DOHH2 (cell line): ENCODE measurements at regions not wholly inside any gene's neighbourhood (a gene's known extent, or its start where the extent isn't known, plus 50 kb on each side); places are given as distances from the start of the nearest gene placed in this dataset.
"Not testable (repeated sequence)": the region's sequence is repeated elsewhere in the genome, so short reads cannot be mapped to it uniquely, and the experiment has no call there.

Experiments
- H3F3A ChIP-seq: fragments of 200-600 bp; sonication (generic), shearing (Covaris generic); 2 replicates; pipeline ENCODE4 v1.6.0; 2016; ENCODE audit warnings: antibody characterized with exemption, mild to moderate bottlenecking; ENCODE audit not compliant: control insufficient read depth, insufficient read depth
- H3K27ac ChIP-seq: fragments of 200-600 bp; sonication (generic); 2 replicates; pipeline ENCODE4 v1.5.1; 2014; ENCODE audit warnings: low read depth, mild to moderate bottlenecking, low read length, moderate library complexity
- H3K27me3 ChIP-seq: fragments of 200-600 bp; sonication (generic); 2 replicates; pipeline ENCODE4 v1.6.1; 2014; ENCODE audit warnings: mild to moderate bottlenecking, low read length, mixed read lengths; ENCODE audit not compliant: control insufficient read depth
- H3K36me3 ChIP-seq: fragments of 200-600 bp; sonication (generic); 2 replicates; pipeline ENCODE4 v1.6.1; 2014; ENCODE audit warnings: mild to moderate bottlenecking, low read length, moderate library complexity, mixed read lengths; ENCODE audit not compliant: control insufficient read depth
- H3K4me1 ChIP-seq: fragments of 200-600 bp; sonication (generic); 2 replicates; pipeline ENCODE4 v1.6.1; 2014; ENCODE audit warnings: mild to moderate bottlenecking, low read length, mixed read lengths; ENCODE audit not compliant: control insufficient read depth
- H3K4me2 ChIP-seq: fragments of 200-600 bp; sonication (generic); 2 replicates; pipeline ENCODE4 v1.6.0; 2014; ENCODE audit warnings: mild to moderate bottlenecking, low read length, moderate library complexity
- H3K4me3 ChIP-seq: fragments of 200-600 bp; sonication (generic); 2 replicates; pipeline ENCODE4 v1.5.1; 2014; ENCODE audit warnings: mild to moderate bottlenecking, low read length, mixed read lengths
- H3K79me2 ChIP-seq: fragments of 200-600 bp; sonication (generic); 2 replicates; pipeline ENCODE4 v1.6.1; 2014; ENCODE audit warnings: mild to moderate bottlenecking, low read length, mixed read lengths; ENCODE audit not compliant: control insufficient read depth
- H3K9me2 ChIP-seq: fragments of 200-600 bp; sonication (generic); replicated peaks from 2 replicates; pipeline ENCODE4 v1.6.1; 2014; ENCODE audit warnings: mild to moderate bottlenecking, low read length, mixed read lengths; ENCODE audit not compliant: control insufficient read depth
- H3K9me3 ChIP-seq: fragments of 200-600 bp; sonication (generic); 2 replicates; pipeline ENCODE4 v1.6.1; 2014; ENCODE audit warnings: antibody characterized with exemption, low read length, mixed read lengths; ENCODE audit not compliant: control insufficient read depth, insufficient read depth
- H4K20me1 ChIP-seq: fragments of 200-600 bp; sonication (generic); 2 replicates; pipeline ENCODE4 v1.6.0; 2014; ENCODE audit warnings: low read depth, mild to moderate bottlenecking, antibody characterized with exemption, low read length, moderate library complexity; ENCODE audit not compliant: control insufficient read depth, insufficient read depth
- CTCF ChIP-seq: fragments of 200-600 bp; sonication (generic); IDR thresholded peaks from one replicate; pipeline ENCODE4 v1.5.1; 2014; ENCODE audit warnings: antibody characterized with exemption, mild to moderate bottlenecking, low read depth, low read length; ENCODE audit not compliant: poor library complexity, severe bottlenecking
- EZH2phosphoT487 ChIP-seq: fragments of 200-600 bp; sonication (generic); IDR thresholded peaks from 2 replicates; pipeline ENCODE4 v1.6.1; 2017; ENCODE audit warnings: borderline replicate concordance, mild to moderate bottlenecking, antibody characterized with exemption, low read length, moderate library complexity, mixed read lengths

GRCh38 chr4:116122124-116122523 lies 963.3 kb downstream of the TRAM1L1 start:
- Histone ChIP-seq H3K4me3 (no peak overlapping the region), H3F3A (no peaks in the 10 kb centered on the region), H3K4me1 (no peaks in the 10 kb centered on the region), H3K36me3 (no peaks in the 10 kb centered on the region), H3K9me2 (no peaks in the 10 kb centered on the region), H3K4me2 (no peak overlapping the region), H3K79me2 (no peaks in the 10 kb centered on the region), H3K9me3 (no peaks in the 10 kb centered on the region), H3K27ac (no peak overlapping the region), H3K27me3 (no peaks in the 10 kb centered on the region), H4K20me1 (no peaks in the 10 kb centered on the region)
- TF ChIP-seq EZH2phosphoT487 (no peak), CTCF (no peak)

DNA sequence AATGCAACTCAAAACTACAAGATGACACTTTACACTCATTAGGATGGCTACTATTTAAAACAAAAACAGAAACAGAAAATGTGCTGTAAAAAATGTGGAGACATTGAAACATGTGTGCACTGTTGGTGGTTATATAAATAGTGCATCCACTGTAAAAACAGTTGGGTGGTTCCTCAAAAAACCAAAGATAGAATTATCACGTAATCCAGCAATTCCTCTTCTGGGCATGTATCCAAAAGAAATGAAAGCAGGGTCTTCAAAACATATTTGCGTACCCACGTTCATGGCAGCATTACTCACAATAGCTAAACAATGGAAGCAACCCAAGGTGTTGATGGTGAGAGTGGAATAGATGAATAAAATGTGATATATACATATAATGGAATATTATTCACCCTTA lies 967.2 kb downstream of the TRAM1L1 start:
- H3K27ac ChIP-seq, result no peak overlapping the region
- H3K27me3 ChIP-seq, result no peaks in the 10 kb centered on the region

GRCh38 chr4:116112861-116113260 lies 972.5 kb downstream of the TRAM1L1 start:
- not testable (repeated sequence) for H3F3A ChIP-seq, H3K27me3 ChIP-seq, H3K4me3 ChIP-seq, H3K79me2 ChIP-seq, H3K36me3 ChIP-seq, H3K4me1 ChIP-seq, H3K4me2 ChIP-seq, H3K9me3 ChIP-seq, H3K27ac ChIP-seq, H4K20me1 ChIP-seq, H3K9me2 ChIP-seq

More for the DNA sequence above, 967.2 kb downstream of the TRAM1L1 start:
- no peak overlapping the region for H3K4me2 ChIP-seq
- no peaks in the 10 kb centered on the region for H3K9me3 ChIP-seq
- TF ChIP-seq EZH2phosphoT487 (no peak), CTCF (no peak)
- no peaks in the 10 kb centered on the region for H3K4me1 ChIP-seq
- no peaks in the 10 kb centered on the region for H4K20me1 ChIP-seq
- H3K4me3 ChIP-seq, result no peak overlapping the region
- H3F3A ChIP-seq, result no peaks in the 10 kb centered on the region
- no peaks in the 10 kb centered on the region for H3K9me2 ChIP-seq
- H3K79me2 ChIP-seq, result no peaks in the 10 kb centered on the region
- H3K36me3 ChIP-seq, result no peaks in the 10 kb centered on the region

- Histone ChIP-seq H3K9me2 (no peaks in the 10 kb centered on the region), H3K9me3 (no peaks in the 10 kb centered on the region; the same call in 1 of the 2 replicates), H3K4me1 (no peaks in the 10 kb centered on the region), H3K4me2 (no peak overlapping the region), H3K36me3 (no peaks in the 10 kb centered on the region), H3K79me2 (no peaks in the 10 kb centered on the region), H3K4me3 (no peak overlapping the region), H3F3A (no peaks in the 10 kb centered on the region), H3K27me3 (no peaks in the 10 kb centered on the region), H4K20me1 (no peaks in the 10 kb centered on the region), H3K27ac (no peak overlapping the region)
- TF ChIP-seq CTCF (no peak), EZH2phosphoT487 (no peak)
These were observed 974.7 kb downstream of the TRAM1L1 start for GRCh38 chr4:116110713-116111112.
